T47D (cell line): ENCODE measurements at regions not wholly inside any gene's neighbourhood (a gene's known extent, or its start where the extent isn't known, plus 50 kb on each side); places are given as distances from the start of the nearest gene placed in this dataset.

ENCODE experiments used
- DNase-seq, 2 experiments: peaks; one replicate each; pipeline versions ENCODE4 v3.0.0 to v3.0.0-alpha.2; 2011 to 2012; ENCODE audit warnings: low read depth in 1 of 2, low spot score in 1 of 2
- JUND ChIP-seq: IDR thresholded peaks from 2 replicates; pipeline ENCODE4 v1.6.1; 2012; ENCODE audit warnings: low read depth
- in situ Hi-C: cut with HindIII; loops from 2 replicates; pipeline ENCODE4 v1.10.0; 2016; ENCODE audit warnings: low sequenced_read_pairs, low pct_unique_long_range_greater_than_20kb

DNA sequence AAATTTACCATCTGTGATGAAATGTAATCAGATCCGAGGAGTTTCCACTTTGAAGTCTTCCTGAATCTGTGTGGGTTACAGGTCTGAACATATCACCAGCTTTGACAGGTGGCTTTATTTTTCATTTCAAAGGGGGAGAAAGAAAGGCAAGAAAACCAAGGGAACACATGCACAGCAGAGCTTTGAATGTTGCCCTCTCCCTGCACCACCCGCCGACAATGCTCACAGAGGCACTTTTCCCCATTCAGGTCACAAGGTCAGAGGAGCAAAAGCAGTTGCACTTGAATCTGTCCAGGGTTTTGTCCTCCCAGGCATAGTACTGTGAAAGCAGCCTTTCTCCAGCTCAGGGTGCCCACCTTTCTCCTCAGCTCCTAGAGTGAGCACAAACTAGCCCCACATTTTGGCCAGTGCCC lies 130.2 kb downstream of the OSR1 start:
- DNase-seq = no peak
- in situ Hi-C loops = no loop called here
- no peak for TF ChIP-seq JUND

DNA sequence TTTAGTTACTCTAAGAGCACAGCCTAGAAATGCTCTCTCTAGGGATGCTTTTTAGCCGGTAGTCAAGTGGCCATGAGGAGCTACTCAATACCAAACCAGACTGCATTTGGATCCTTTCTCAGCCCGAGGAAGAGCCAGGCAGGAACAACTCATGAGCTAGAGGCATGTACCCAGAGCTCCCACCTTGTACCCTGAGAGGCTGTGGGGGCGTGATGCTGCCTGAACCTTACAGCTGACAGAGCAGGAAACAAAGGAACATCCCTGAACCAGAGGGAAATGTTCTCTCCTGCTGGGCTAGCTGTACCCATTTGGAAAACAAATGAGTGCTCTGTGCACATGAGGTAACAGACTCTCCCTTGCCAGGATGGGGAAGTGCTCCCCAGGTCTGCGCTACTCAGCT lies 131.6 kb downstream of the OSR1 start:
- no peak for TF ChIP-seq JUND
- DNase-seq = no peak
- in situ Hi-C loops = no loop called here

DNA sequence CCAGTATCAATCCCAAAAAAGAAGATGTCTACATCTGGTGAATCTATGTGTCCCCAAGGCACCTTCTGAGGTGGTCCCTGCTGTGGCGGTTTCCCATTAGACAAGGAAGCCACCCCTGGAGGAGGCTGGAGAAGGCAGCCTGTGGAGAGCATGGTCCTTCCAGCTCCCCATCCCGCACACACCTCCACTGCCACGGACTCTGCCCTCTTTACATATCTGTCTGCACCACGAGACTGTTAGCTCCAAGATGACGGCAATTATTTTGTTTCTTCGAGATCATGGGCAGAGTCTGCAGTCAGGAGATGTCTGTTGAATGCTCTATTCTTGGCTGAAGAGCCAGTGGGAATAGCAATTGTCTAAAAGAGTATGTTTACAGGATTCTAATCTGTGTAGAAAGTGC lies 132.0 kb downstream of the OSR1 start:
- no peak for TF ChIP-seq JUND
- DNase-seq = no peak
- in situ Hi-C loops = no loop called here

DNA sequence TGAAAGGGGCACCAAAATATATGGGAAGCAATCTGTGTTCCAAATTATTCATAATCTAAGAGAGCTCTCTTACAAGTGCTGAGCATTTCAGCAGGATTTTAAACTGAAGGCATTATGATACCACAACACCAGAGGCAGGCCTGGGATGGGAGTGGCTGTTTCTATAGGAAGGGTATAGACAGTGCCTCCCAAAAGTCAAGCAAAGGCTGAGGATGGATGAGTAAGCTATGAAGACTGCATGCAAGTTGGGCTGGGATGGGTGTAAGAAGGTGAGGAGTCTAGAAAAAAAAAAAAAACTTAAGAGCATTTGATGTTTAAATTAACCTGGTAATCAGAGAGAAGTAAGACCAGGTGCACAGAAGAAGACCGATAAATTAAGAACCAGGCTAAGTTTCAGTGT lies 132.5 kb downstream of the OSR1 start:
- in situ Hi-C loops = no loop called here
- no peak for DNase-seq
- TF ChIP-seq JUND = no peak

DNA sequence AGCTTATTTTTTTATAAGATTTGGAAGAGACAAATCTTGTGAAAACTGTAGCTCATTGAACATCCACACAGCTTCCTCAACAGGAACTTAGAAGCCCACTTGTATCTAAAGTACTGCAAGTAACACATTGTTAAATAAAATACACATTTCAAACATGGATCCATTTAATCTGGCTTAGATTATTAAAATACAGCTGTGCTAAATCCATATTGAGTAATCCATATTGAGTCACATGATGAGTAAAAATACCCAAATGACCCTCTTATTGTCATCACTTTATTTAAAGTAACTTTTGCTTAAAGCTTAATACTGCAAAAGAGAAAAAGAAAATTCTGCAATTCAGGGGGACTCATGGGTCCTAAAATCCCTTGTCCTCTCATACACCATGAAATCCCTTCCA lies 133.3 kb downstream of the OSR1 start:
- in situ Hi-C loops = no loop called here
- no peak for DNase-seq
- TF ChIP-seq JUND = no peak

DNA sequence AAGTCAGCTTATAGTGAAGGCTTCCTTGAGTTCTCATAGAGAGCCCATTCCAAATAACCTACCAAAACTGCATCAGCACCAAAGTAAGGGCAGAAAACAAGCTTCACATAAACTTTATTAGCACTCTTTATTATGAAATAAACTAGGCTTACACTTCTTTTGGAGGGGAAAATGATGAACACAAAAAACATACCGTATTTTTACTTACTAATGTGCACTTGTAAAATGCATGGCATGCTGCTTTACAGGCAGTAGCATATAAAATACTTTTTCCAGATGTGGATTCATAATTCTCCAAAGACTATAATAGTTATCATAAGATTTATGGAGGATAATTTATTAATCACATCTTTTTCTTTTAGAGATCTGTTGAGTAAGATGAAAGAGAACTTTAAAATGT lies 133.9 kb downstream of the OSR1 start:
- DNase-seq = no peak
- TF ChIP-seq JUND = no peak
- in situ Hi-C loops = no loop called here

DNA sequence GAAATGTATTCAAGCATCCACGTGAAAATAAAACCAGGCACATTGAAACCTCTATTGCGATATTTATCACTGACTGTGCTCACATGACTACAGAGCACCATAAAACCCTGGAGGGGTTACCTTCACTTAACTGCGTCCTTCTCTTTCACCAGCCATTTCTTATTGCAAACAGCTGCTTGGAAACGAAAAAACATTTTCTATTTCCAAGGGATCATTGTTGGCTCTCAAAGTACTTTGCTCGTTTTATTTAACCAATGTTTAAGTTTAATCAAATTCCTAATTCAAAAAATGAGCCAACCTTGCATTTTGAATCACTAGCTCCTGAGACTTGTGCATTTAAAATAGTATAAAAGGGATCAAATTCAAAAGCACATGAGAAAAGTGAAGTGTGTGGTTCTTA lies 134.4 kb downstream of the OSR1 start:
- in situ Hi-C loops = no loop called here
- no peak for DNase-seq
- TF ChIP-seq JUND = no peak

DNA sequence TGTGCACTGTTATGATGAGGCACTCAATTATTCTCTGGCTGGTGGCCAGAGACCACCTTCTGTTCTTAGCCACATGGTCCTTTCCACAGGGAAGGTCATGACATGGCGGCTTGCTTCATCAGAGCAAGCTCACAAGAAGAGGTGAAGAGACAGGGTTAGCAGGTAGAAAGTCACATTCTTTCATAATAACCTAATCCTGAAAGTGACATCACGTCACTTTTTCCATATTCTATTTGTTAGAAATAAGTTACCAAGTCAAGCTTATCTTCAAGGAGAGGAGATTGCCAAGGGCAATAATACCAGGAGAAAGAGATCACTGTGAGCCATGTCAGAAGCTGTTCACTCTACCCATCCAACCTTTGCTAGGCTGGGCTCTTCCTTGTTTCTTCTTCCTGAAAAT lies 139.4 kb downstream of the OSR1 start:
- no peak for DNase-seq
- TF ChIP-seq JUND = no peak
- in situ Hi-C loops = no loop called here

DNA sequence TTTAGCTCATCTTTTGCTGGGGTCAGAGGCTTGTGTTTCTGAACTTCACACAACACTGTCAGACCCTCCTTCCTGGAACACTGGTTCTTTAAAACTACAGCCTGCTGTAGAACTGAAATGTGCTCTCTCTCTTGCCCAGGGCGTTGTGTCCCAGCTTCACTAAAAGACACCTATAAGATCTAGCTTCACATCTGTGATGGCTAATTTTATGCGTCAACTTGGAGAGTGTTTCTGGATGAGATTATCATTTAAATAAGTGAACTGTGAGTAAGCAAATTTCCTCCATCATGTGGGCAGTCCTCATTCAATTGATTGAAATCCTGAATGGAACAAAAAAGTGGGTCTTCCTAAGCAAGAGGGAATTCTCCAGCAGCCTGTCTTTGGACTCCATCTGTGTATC lies 140.3 kb downstream of the OSR1 start:
- in situ Hi-C loops = no loop called here
- TF ChIP-seq JUND = no peak
- DNase-seq = no peak

DNA sequence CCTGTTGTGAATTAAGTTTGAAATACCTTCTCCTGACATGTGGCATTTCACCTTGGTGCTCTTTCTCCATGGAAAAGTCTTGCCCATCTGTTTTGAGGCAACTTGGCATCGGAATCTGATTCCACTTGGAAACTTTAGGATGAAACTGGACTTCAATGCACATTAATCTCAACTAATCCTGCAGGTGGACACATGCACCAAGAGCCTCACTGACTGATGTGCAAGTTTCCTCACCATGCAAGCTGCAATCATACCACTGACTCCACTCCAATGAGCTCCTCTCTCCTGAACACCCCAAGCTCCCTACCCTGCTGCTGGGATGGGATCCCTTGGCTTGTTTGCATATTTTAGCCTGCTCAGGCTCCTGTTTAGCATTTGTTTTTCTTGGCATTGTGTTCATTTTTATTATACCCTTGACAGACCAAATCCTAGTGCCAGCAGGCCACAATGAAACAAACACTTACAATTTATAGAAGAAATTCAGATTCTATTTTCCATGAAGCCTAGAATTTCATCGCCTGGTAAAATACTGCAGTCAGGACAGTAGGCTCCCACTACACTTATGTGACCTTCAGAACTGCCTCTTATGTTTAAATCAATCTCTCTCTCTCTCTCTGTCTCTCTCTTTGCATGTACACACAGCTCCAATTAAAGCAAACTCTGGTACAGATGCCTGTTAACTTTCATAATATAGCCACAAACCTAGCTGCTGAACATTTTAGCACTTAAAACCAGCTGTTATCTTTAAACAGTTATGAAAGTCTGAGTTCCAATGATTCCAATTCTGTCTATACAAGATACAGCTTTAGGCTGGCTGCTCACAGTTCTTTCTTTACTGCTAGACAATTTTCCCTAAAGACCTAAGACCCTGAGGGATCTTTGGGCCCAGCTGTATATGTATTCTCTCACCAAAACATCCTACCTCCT lies 141.5 kb downstream of the OSR1 start:
- in situ Hi-C loops = no loop called here
- no peak for DNase-seq
- TF ChIP-seq JUND = no peak

DNA sequence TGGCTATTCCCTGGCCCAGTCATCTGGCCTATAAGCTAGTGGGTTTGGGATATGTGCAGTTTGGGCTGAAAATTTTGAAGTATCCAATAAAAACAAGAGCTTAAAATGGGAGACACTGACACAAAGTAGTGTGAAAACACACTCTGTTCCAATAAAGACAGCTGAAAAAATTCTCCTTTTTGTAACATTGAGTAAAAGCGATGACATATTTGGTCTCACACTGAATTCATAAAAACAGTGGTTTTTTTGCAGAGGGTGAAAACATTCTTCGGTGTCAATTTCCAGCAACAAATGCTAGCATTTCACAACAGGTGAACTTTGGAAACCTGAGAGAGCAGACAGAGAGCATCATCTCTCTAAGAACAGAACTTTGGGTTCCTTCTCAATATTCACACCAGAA lies 142.2 kb downstream of the OSR1 start:
- no peak for TF ChIP-seq JUND
- in situ Hi-C loops = no loop called here
- no peak for DNase-seq

DNA sequence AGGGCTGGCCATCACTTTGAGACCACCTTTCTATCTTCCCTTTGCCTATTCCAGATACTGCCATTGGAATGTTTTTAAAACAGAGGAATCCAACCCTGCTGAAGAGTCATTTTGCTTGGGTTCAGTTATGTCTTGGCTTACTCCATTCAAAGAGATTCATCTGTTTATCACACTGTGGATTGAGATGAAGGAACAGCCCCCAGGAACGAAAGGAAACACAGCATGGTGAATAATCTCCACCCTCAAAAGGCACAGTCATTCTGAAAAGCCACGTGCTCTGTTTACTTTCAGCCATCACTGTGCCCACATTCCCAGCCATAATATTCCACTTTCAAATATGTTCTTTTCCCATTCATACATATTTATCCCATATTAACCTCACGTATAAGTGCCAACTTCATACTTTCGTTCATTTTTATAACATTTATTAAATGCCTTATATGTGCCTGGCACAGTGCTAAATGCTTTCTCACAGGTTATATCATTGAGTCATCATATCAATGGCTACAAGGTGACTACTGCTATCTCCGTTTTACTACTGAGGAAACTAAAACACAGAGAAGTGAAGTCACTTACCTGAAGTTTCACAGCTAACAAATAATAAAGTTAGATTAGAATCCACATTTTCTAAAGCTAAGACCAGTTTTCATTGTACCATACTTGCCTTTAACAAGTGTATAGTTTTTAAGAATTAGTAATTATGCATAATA lies 143.6 kb downstream of the OSR1 start:
- in situ Hi-C loops = no loop called here
- TF ChIP-seq JUND = no peak
- DNase-seq = no peak

DNA sequence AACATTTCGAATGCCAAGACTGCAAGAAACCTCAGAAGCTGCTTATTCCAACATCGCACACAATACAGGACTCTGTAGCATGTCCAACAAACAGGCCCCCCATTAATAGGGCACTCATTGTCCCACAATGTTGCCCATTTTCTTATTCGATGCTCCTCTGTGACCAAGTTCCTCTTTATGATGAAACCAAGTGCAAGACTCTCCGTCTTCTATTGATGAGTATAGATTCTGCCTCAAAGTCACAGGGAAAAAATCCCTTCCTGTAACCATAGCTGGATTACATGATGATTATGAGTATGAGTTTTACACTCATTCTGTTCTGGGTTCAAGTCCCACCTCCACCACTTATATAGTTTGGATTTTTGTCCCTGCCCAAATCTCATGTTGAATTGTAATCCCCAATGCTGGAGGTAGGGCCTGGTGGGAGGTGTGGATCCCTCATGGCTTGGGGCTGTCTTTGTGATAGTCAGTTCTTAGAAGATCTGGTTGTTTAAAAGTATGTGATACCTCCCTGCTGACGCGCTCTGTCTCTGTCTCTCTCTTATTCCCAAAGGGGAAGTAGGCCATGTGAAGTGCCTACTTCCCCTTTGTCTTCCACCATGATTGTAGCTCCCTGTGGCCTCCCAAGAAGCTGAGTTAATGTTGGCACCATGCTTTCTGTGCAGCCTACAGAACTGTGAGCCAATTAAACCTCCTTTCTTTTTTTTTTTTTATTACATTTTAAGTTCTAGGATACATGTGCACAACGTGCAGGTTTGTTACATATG lies 148.7 kb downstream of the OSR1 start:
- TF ChIP-seq JUND = no peak
- in situ Hi-C loops = no loop called here

More for the DNA sequence above, 148.7 kb downstream of the OSR1 start:
- DNase-seq = no peak
